Nephron (organoid): ENCODE measurements at regions not wholly inside any gene's neighbourhood (a gene's known extent, or its start where the extent isn't known, plus 50 kb on each side); places are given as distances from the start of the nearest gene placed in this dataset.

Source experiments
- H3K27ac Mint-ChIP-seq, 3 experiments: 2 replicates each; pipeline ENCODE4 v1.8.0; 2020; ENCODE audit warnings: mixed read lengths in 3 of 3, mild to moderate bottlenecking in 2 of 3, moderate library complexity in 1 of 3
- H3K27me3 Mint-ChIP-seq: 2 replicates; pipeline ENCODE4 v1.8.0; 2021; ENCODE audit warnings: low read depth, mild to moderate bottlenecking, moderate library complexity, mixed read lengths
- H3K36me3 Mint-ChIP-seq: 2 replicates; pipeline ENCODE4 v1.8.0; 2020; ENCODE audit warnings: low read depth, mixed read lengths
- H3K4me1 Mint-ChIP-seq: 2 replicates; pipeline ENCODE4 v1.8.0; 2020; ENCODE audit warnings: mixed read lengths
- H3K4me3 Mint-ChIP-seq, 3 experiments: 2 replicates each; pipeline ENCODE4 v1.8.0; 2020; ENCODE audit warnings: mild to moderate bottlenecking in 3 of 3, mixed read lengths in 3 of 3, moderate library complexity in 2 of 3
- H3K9me3 Mint-ChIP-seq: 2 replicates; pipeline ENCODE4 v1.8.0; 2020; ENCODE audit warnings: mixed read lengths
- TF ChIP-seq, protein P1 (sequence below), 3 experiments: fragments of 200-600 bp; sonication (generic); IDR thresholded peaks; one replicate each; pipeline ENCODE4 v1.5.0; 2021; ENCODE audit warnings: antibody characterized with exemption in 3 of 3; ENCODE audit not compliant: unreplicated experiment in 3 of 3

DNA sequence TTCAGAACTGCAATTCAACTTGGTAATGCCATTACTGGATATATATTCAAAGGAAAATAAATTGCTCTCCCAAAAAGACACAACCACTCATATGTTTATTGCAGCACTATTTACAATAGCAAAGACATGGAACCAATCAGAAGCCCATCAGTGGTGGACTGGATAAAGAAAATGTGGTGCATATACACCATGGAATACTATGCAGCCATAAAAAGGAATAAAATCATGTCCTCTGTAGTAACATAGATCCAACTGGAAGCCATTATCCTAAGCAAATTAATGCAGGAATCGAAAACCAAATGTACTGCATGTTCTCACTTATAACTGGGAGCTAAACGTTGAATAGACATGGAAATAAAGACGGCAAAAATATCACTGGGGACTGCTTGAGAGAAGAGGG lies 117.0 kb downstream of the MAP3K21 start:
- peaks cover 6% of the 10 kb centered on the region for H3K27me3 Mint-ChIP-seq
- no peak overlapping the region for H3K4me3 Mint-ChIP-seq
- H3K36me3 Mint-ChIP-seq, result no peaks in the 10 kb centered on the region
- TF ChIP-seq, protein P1, sequence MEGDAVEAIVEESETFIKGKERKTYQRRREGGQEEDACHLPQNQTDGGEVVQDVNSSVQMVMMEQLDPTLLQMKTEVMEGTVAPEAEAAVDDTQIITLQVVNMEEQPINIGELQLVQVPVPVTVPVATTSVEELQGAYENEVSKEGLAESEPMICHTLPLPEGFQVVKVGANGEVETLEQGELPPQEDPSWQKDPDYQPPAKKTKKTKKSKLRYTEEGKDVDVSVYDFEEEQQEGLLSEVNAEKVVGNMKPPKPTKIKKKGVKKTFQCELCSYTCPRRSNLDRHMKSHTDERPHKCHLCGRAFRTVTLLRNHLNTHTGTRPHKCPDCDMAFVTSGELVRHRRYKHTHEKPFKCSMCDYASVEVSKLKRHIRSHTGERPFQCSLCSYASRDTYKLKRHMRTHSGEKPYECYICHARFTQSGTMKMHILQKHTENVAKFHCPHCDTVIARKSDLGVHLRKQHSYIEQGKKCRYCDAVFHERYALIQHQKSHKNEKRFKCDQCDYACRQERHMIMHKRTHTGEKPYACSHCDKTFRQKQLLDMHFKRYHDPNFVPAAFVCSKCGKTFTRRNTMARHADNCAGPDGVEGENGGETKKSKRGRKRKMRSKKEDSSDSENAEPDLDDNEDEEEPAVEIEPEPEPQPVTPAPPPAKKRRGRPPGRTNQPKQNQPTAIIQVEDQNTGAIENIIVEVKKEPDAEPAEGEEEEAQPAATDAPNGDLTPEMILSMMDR (IDR thresholded peaks at IDR 0.05; ENCODE audit: unreplicated experiment in 3 of 3), result no peak
- H3K9me3 Mint-ChIP-seq, result peaks cover 24% of the 10 kb centered on the region
- H3K4me1 Mint-ChIP-seq, result peaks cover 19% of the 10 kb centered on the region
- H3K27ac Mint-ChIP-seq, result no peak overlapping the region

DNA sequence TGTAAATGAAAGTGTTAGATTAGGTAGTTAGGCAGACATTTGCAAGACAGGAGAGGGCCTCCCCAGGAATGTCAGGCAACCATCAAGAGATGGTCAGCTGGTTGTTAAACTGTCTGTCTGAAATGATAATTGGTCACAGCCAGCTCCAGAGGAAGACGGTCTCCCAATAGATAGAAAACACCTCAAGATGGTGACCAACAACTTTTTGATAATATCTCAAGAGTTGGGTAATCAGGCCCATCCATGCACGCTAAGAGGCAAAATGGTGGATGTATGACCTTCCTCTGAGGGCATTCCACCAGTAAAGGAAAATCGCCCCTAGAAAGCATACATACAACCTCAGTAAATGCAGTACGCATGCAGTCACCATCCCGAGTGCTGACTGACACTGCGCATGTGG lies 118.2 kb downstream of the MAP3K21 start:
- Mint-ChIP-seq H3K36me3 (no peaks in the 10 kb centered on the region), H3K27me3 (peaks cover 6% of the 10 kb centered on the region), H3K27ac (no peak overlapping the region), H3K4me1 (peaks cover 19% of the 10 kb centered on the region), H3K9me3 (peaks cover 27% of the 10 kb centered on the region), H3K4me3 (no peak overlapping the region)
- TF ChIP-seq, protein P1 (IDR thresholded peaks at IDR 0.05; ENCODE audit: unreplicated experiment in 3 of 3), result no peak

DNA sequence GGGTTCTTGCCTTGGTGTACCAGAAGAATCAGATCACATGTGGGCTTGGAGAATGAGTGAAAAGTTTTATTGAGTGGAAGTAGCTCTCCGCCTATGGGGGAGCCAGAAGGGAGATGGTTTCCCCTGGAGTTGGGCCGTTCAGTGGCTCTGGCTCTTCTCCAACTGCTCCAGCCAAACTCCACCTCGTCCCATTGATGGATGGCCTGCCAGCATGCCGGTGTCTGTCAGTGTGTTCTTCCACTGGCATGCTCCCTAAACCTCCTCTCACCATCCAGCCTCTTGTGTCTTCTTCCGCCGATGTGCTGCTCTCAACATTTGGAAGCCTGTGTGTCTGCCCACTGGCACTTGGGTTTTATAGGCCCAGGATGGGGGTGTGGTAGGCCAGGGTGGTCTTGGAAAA lies 119.4 kb downstream of the MAP3K21 start:
- TF ChIP-seq, protein P1 (IDR thresholded peaks at IDR 0.05; ENCODE audit: unreplicated experiment in 3 of 3), result no peak
- Mint-ChIP-seq H3K36me3 (no peaks in the 10 kb centered on the region), H3K4me1 (peaks cover 13% of the 10 kb centered on the region), H3K27ac (no peak overlapping the region), H3K9me3 (peaks cover 27% of the 10 kb centered on the region), H3K27me3 (peaks cover 6% of the 10 kb centered on the region), H3K4me3 (no peak overlapping the region)

DNA sequence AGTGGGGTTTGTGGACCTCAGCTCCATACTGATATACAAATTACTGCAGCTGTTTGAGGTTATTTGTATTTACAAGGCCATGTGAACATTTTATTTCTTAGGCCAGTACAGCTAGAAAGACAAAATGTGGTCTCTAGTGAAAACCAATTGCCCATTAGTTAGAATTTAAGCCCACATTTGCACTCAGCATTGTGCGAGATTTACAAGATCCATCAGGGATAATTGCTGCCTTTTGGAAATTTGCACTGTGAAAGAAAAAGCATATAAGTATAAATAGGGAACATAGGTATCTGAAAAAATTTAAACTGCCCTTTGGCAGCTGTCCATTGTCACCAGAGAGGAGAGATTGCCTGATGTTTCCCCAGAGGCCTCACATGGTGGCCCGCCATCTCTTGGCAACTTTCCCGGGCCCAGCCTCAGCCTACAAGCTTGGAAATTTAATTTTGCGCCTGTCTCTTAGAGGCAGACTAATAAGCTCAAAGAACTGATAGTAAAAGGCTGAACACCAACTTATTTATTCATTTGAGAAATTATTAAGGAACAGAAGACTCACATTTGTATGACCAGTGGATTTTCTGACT lies 120.7 kb downstream of the MAP3K21 start:
- Mint-ChIP-seq H3K4me3 (no peak overlapping the region), H3K4me1 (peaks cover 6% of the 10 kb centered on the region), H3K27me3 (peaks cover 8% of the 10 kb centered on the region), H3K9me3 (peaks cover 27% of the 10 kb centered on the region), H3K27ac (peak overlapping the region in 2 of 3 experiments; percentile 7 to 29), H3K36me3 (no peaks in the 10 kb centered on the region)
- TF ChIP-seq, protein P1 (IDR thresholded peaks at IDR 0.05; ENCODE audit: unreplicated experiment in 3 of 3), result no peak

DNA sequence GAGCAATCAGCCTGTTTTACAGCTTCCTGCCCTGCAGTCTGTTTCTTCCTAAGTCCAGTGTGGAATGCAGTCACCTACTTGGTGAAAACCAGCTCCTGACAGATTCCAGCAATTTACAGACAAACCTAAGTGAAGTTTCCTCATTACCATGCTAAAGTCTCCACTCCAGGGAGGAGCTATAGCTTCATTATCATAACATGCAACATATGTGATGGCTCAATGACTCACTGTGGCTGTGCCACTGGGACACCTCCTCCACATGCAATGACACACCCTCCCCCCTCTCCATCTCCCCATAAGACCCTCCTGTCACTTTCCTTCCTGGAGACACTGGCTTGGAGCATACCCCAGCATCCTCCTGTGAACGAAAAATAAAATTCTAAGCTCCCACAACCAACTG lies 125.2 kb downstream of the MAP3K21 start:
- H3K4me1 Mint-ChIP-seq, result peaks cover 5% of the 10 kb centered on the region
- H3K9me3 Mint-ChIP-seq, result peaks cover 6% of the 10 kb centered on the region
- no peaks in the 10 kb centered on the region for H3K36me3 Mint-ChIP-seq
- H3K27me3 Mint-ChIP-seq, result peaks cover 21% of the 10 kb centered on the region
- no peak overlapping the region for H3K4me3 Mint-ChIP-seq
- no peak overlapping the region for H3K27ac Mint-ChIP-seq
- TF ChIP-seq, protein P1 (IDR thresholded peaks at IDR 0.05; ENCODE audit: unreplicated experiment in 3 of 3), result no peak

DNA sequence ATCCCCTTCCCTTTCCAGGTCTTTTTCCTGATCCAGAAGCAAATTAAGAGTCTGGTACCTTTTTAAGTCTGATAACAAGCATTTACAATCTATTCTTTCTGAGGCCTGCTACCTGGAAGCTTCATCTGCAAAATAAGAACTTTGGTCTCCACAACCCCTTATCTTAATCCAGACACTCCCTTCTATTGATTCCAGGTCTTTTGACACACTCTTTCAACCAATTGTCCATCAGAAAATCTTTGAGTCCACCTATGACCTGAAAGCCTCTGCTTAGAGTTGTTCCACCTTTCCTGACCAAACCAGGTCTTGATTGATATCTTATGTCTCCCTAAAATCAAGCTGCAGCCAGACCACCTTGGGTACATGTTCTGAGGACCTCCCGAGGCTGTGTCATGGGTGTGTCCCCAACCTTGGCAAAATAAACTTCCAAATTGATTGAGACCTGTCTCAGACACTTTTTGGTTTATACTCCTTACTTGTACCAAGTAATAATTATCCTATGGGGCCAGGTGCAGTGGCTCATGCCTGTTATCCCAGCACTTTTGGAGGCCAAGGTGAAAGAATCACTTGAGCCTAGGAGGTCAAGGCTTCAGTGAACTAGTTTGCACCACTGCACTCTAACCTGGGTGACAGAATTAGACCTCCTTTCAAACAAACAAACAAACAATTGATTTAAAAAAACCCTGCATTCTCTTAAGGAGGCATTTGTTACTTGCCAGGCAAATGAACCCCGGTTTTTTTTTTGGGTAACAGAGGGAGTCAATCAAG lies 126.1 kb downstream of the MAP3K21 start:
- no peaks in the 10 kb centered on the region for H3K4me1 Mint-ChIP-seq
- TF ChIP-seq, protein P1 (IDR thresholded peaks at IDR 0.05; ENCODE audit: unreplicated experiment in 3 of 3), result no peak
- no peaks in the 10 kb centered on the region for H3K36me3 Mint-ChIP-seq
- peaks cover 2% of the 10 kb centered on the region for H3K9me3 Mint-ChIP-seq
- no peak overlapping the region for H3K27ac Mint-ChIP-seq
- H3K4me3 Mint-ChIP-seq, result no peak overlapping the region
- H3K27me3 Mint-ChIP-seq, result peaks cover 21% of the 10 kb centered on the region
